Keratinocyte (primary cell): ENCODE measurements at regions not wholly inside any gene's neighbourhood (a gene's known extent, or its start where the extent isn't known, plus 50 kb on each side); places are given as distances from the start of the nearest gene placed in this dataset.

Experiments used
- DNase-seq: peaks from one replicate; pipeline ENCODE4 v3.0.0-alpha.2; 2011; ENCODE audit warnings: low read depth, missing footprints, low spot score
- FAIRE-seq: peaks from 2 replicates; lab custom pipeline; 2011; peaks lifted over from hg19 to GRCh38; lab: Jason Lieb, UNC
- H2AFZ ChIP-seq: 2 replicates; pipeline ENCODE4 v1.6.0; 2012; ENCODE audit warnings: low read length, control low read depth, inconsistent platforms; ENCODE audit not compliant: control insufficient read depth
- H3K27ac ChIP-seq: 2 replicates; pipeline ENCODE4 v1.5.1; 2011; ENCODE audit warnings: low read length; ENCODE audit not compliant: control insufficient read depth, insufficient read depth
- H3K27me3 ChIP-seq: 3 replicates; pipeline ENCODE4 v1.6.0; 2011; ENCODE audit warnings: low read length; ENCODE audit not compliant: control insufficient read depth, insufficient read depth; ENCODE audit errors: extremely low read depth
- H3K36me3 ChIP-seq, 2 experiments: 2 replicates in 1 of 2; 3 replicates in 1 of 2; pipeline ENCODE4 v1.5.1; 2011; ENCODE audit warnings: low read length in 2 of 2, mild to moderate bottlenecking in 1 of 2; ENCODE audit not compliant: control insufficient read depth in 2 of 2, insufficient read depth in 2 of 2; ENCODE audit errors: extremely low read depth in 1 of 2
- H3K4me1 ChIP-seq: 3 replicates; pipeline ENCODE4 v1.5.1; 2011; ENCODE audit warnings: low read length; ENCODE audit not compliant: control insufficient read depth, insufficient read depth; ENCODE audit errors: extremely low read depth
- H3K4me2 ChIP-seq: 3 replicates; pipeline ENCODE4 v1.6.0; 2011; ENCODE audit warnings: low read depth, low read length; ENCODE audit not compliant: control insufficient read depth, insufficient read depth; ENCODE audit errors: extremely low read depth
- H3K4me3 ChIP-seq, 3 experiments: fragments of 200-600 bp in 1 of 3; sonication (generic) in 1 of 3; 2 replicates in 2 of 3; 3 replicates in 1 of 3; pipeline ENCODE4 v1.5.1; 2011 to 2016; ENCODE audit warnings: low read length in 3 of 3, mild to moderate bottlenecking in 3 of 3, control low read depth in 2 of 3, inconsistent platforms in 1 of 3, low read depth in 1 of 3, mixed read lengths in 1 of 3, mixed run types in 1 of 3, moderate library complexity in 1 of 3; ENCODE audit not compliant: control insufficient read depth in 2 of 3, insufficient read depth in 2 of 3; ENCODE audit errors: extremely low read depth in 1 of 3
- H3K79me2 ChIP-seq: 2 replicates; pipeline ENCODE4 v1.6.0; 2012; ENCODE audit warnings: low read length; ENCODE audit not compliant: control insufficient read depth, insufficient read depth
- H3K9ac ChIP-seq: 3 replicates; pipeline ENCODE4 v1.6.0; 2011; ENCODE audit warnings: low read length; ENCODE audit not compliant: control insufficient read depth, insufficient read depth; ENCODE audit errors: extremely low read depth
- H3K9me1 ChIP-seq: 3 replicates; pipeline ENCODE4 v1.6.0; 2011; ENCODE audit warnings: low read length; ENCODE audit not compliant: control insufficient read depth, insufficient read depth; ENCODE audit errors: extremely low read depth
- H3K9me3 ChIP-seq: 2 replicates; pipeline ENCODE4 v1.5.1; 2012; ENCODE audit warnings: low read depth, low read length; ENCODE audit not compliant: control insufficient read depth
- H4K20me1 ChIP-seq: 3 replicates; pipeline ENCODE4 v1.6.0; 2011; ENCODE audit warnings: low read length; ENCODE audit not compliant: control insufficient read depth, insufficient read depth; ENCODE audit errors: extremely low read depth
- EZH2 ChIP-seq: IDR thresholded peaks from one replicate; pipeline ENCODE4 v1.6.1; 2012; ENCODE audit warnings: inconsistent platforms, mild to moderate bottlenecking, low read length, moderate library complexity
- dilution Hi-C: fragments of 300-500 bp; cut with MboI; formaldehyde crosslinking; loops from one replicate; pipeline ENCODE4 v1.7.0; 2020; ENCODE audit warnings: low sequenced_read_pairs; ENCODE audit not compliant: extremely low pct_ligation_motif_present
- TF ChIP-seq, protein P1 (sequence below), 3 experiments: IDR thresholded peaks in 1 of 3; conservative IDR thresholded peaks in 1 of 3; optimal IDR thresholded peaks in 1 of 3; 2 replicates in 2 of 3; 3 replicates in 1 of 3; pipeline versions ENCODE3 to v1.5.1; 2011; ENCODE audit warnings: low read length in 3 of 3, mild to moderate bottlenecking in 3 of 3, moderate library complexity in 2 of 3, control low read depth in 1 of 3, inconsistent platforms in 1 of 3; ENCODE audit not compliant: insufficient read depth in 2 of 3; ENCODE audit errors: extremely low read depth in 1 of 3

DNA sequence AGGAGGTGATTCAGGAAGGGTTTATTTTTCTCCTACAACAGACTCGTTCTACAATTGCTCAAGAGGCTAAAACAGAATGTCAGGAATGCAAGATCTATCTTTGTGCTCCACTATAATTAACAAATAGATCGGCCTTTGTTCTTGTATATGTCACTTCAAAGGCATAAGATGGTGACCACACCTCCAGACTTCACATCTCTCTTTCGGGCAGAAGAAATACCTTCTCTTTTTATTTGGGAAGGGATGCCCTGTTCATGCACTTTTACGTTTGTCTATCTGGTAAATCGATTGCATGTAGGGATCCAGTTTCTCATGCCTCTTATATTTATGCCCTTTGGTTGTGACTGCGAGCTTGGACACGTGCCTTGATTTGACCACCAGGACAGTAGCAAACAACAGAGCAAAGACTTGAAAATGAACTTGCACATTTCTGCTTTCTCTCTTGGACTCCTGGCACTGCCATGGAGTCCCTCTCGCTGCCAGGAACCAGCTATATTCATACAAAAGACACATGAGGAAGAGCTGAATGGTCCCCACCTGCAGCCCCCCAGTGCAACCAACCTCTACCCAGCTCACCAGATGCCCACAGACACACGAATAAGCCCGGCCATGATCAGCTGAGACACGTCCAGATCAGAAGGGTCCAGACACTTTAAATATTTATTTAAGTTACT lies 219.8 kb upstream of the STXBP5 start:
- H4K20me1 ChIP-seq, result no peaks in the 10 kb centered on the region
- no peak overlapping the region for H3K9ac ChIP-seq
- H3K79me2 ChIP-seq, result no peaks in the 10 kb centered on the region
- no peak overlapping the region for H3K27ac ChIP-seq
- H2AFZ ChIP-seq, result no peak overlapping the region
- H3K4me2 ChIP-seq, result no peak overlapping the region
- H3K4me3 ChIP-seq, result no peak overlapping the region
- FAIRE-seq, result no peak
- H3K4me1 ChIP-seq, result no peaks in the 10 kb centered on the region
- dilution Hi-C loops, result no loop called here
- DNase-seq, result no peak
- H3K9me3 ChIP-seq, result no peaks in the 10 kb centered on the region
- no peaks in the 10 kb centered on the region for H3K36me3 ChIP-seq
- TF ChIP-seq EZH2, result no peak
- TF ChIP-seq, protein P1, sequence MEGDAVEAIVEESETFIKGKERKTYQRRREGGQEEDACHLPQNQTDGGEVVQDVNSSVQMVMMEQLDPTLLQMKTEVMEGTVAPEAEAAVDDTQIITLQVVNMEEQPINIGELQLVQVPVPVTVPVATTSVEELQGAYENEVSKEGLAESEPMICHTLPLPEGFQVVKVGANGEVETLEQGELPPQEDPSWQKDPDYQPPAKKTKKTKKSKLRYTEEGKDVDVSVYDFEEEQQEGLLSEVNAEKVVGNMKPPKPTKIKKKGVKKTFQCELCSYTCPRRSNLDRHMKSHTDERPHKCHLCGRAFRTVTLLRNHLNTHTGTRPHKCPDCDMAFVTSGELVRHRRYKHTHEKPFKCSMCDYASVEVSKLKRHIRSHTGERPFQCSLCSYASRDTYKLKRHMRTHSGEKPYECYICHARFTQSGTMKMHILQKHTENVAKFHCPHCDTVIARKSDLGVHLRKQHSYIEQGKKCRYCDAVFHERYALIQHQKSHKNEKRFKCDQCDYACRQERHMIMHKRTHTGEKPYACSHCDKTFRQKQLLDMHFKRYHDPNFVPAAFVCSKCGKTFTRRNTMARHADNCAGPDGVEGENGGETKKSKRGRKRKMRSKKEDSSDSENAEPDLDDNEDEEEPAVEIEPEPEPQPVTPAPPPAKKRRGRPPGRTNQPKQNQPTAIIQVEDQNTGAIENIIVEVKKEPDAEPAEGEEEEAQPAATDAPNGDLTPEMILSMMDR (optimal IDR thresholded peaks at IDR 0.05 in 1 of 3, IDR thresholded peaks at IDR 0.05 in 1 of 3, conservative IDR thresholded peaks at IDR 0.05 in 1 of 3; ENCODE audit: extremely low read depth in 1 of 3, insufficient read depth in 2 of 3, low read length in 3 of 3), result no peak
- H3K27me3 ChIP-seq, result no peaks in the 10 kb centered on the region
- H3K9me1 ChIP-seq, result no peaks in the 10 kb centered on the region

DNA sequence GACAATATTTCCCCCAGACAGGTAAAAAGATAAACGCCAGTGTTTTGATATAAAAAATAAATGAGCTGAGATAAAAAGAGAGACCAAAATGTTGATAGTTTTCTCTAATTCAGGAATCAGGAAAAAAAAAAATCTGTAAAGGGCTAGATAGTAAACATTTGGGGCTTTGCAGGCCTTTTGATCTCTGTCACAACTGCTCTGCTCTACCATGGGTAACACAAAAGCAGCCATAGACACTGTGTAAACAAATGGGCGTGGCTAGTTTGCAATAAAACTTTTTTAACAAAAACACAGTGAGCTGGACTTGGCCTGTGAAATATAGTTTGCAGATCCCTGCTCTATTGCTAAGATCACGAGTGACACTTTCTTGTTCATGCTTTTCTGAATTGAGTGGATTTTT lies 219.1 kb upstream of the STXBP5 start:
- Histone ChIP-seq H3K27ac (no peak overlapping the region), H2AFZ (no peak overlapping the region)
- dilution Hi-C loops, result no loop called here

More for the DNA sequence above, 219.1 kb upstream of the STXBP5 start:
- Histone ChIP-seq H3K9me1 (no peaks in the 10 kb centered on the region), H4K20me1 (no peaks in the 10 kb centered on the region), H3K4me2 (no peak overlapping the region), H3K4me3 (no peak overlapping the region), H3K4me1 (no peaks in the 10 kb centered on the region), H3K9me3 (no peaks in the 10 kb centered on the region), H3K79me2 (no peaks in the 10 kb centered on the region), H3K9ac (no peak overlapping the region), H3K27me3 (no peaks in the 10 kb centered on the region), H3K36me3 (no peaks in the 10 kb centered on the region)
- DNase-seq (no peak), FAIRE-seq (no peak)
- TF ChIP-seq, protein P1 (optimal IDR thresholded peaks at IDR 0.05 in 1 of 3, IDR thresholded peaks at IDR 0.05 in 1 of 3, conservative IDR thresholded peaks at IDR 0.05 in 1 of 3; ENCODE audit: extremely low read depth in 1 of 3, insufficient read depth in 2 of 3, low read length in 3 of 3), result no peak
- TF ChIP-seq EZH2, result no peak
